ENCODE measurements at regions not wholly inside any gene's neighbourhood (a gene's known extent, or its start where the extent isn't known, plus 50 kb on each side); places are given as distances from the start of the nearest gene placed in this dataset.

DNA sequence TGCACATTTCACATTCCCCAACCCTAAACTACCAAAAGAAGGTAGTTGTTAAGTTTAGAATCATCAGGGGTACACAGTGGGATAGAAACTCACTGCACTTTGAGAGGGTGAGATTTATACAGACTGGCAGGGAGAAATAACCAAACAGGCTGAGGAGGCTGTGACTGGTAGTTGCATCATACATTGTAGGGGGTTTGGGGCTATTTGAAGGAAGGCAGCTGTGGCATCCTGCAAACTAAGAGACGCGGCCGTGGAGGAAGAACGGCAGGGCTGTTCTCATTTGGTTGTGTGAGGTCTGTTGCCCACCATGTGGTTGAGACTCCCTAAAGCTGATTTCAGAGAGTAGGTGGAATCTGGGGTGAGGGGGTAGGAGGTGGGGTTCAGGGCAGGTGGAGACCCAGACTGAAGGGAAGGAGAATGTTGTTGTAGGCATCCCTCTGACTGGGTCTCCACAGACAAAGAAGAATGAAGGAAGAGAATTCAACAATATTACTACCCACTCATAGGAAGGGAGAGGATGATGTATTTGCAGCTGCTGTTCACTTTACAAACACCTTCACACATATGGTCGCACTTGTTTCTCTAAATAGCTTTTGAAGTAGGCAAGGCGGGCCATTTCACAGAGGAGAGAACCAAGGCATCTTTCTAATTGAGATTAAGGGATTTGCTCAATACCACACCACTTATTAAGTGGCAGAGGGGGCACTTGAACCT is 170.9 kb upstream of the SIX2 start:
- H3K9me3 ChIP-seq, result no peaks in the 10 kb centered on the region
- TF ChIP-seq, protein P1, sequence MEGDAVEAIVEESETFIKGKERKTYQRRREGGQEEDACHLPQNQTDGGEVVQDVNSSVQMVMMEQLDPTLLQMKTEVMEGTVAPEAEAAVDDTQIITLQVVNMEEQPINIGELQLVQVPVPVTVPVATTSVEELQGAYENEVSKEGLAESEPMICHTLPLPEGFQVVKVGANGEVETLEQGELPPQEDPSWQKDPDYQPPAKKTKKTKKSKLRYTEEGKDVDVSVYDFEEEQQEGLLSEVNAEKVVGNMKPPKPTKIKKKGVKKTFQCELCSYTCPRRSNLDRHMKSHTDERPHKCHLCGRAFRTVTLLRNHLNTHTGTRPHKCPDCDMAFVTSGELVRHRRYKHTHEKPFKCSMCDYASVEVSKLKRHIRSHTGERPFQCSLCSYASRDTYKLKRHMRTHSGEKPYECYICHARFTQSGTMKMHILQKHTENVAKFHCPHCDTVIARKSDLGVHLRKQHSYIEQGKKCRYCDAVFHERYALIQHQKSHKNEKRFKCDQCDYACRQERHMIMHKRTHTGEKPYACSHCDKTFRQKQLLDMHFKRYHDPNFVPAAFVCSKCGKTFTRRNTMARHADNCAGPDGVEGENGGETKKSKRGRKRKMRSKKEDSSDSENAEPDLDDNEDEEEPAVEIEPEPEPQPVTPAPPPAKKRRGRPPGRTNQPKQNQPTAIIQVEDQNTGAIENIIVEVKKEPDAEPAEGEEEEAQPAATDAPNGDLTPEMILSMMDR (IDR thresholded peaks at IDR 0.05), result no peak
- TF ChIP-seq POLR2A (IDR thresholded peaks at IDR 0.05), result no peak
- H3K4me1 ChIP-seq, result no peaks in the 10 kb centered on the region
- DNase-seq, result no peak
- no peaks in the 10 kb centered on the region for H3K27me3 ChIP-seq
- H3K27ac ChIP-seq, result no peak overlapping the region
- no peaks in the 10 kb centered on the region for H3K36me3 ChIP-seq
- no peak overlapping the region for H3K4me3 ChIP-seq

DNA sequence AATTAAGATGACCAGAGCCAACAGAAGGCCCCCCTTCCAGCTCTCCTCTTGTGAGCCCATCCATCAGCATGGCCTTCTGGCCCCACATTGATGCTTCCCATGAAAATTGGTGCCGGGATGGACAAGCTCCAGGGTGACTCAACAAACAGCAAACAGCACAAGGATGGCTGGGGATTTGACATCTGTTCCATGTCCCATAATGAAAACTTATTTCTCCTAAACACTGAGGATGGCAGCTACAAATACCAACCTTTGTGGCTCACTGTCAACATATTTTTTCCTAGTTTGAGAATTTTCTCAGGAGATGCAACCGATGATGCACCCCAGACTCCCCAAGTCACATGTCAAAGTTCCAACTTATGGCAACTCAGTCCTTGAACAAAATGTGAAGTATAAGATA is 169.6 kb upstream of the SIX2 start:
- H3K9me3 ChIP-seq, result no peaks in the 10 kb centered on the region
- TF ChIP-seq POLR2A (IDR thresholded peaks at IDR 0.05), result no peak
- TF ChIP-seq, protein P1 (IDR thresholded peaks at IDR 0.05), result no peak
- no peak overlapping the region for H3K27ac ChIP-seq
- no peaks in the 10 kb centered on the region for H3K27me3 ChIP-seq
- no peak overlapping the region for H3K4me3 ChIP-seq
- no peak for DNase-seq
- no peaks in the 10 kb centered on the region for H3K36me3 ChIP-seq
- H3K4me1 ChIP-seq, result no peaks in the 10 kb centered on the region

DNA sequence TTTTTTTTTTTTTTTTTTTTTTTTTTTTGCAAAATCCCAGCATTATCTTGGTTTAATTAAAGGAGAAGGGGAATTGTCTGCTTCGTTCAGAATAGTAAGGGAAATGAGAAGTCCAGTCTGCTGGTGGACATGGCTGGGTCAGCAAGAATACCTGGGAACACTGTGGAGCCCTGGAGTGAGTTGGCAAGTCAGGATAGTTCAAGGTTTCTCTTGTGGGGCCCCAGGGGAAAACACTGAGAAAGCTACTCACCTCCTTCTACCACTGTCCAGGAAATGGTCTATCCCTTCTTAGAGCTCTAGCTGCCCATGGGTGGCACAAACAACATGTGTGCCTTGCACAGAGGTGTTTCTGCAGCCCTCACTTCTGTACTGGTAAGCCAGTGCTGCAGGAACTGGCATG is 169.1 kb upstream of the SIX2 start:
- TF ChIP-seq, protein P1 (IDR thresholded peaks at IDR 0.05), result no peak
- TF ChIP-seq POLR2A (IDR thresholded peaks at IDR 0.05), result no peak
- no peak overlapping the region for H3K27ac ChIP-seq
- H3K27me3 ChIP-seq, result no peaks in the 10 kb centered on the region
- H3K4me1 ChIP-seq, result no peaks in the 10 kb centered on the region
- H3K9me3 ChIP-seq, result no peaks in the 10 kb centered on the region
- no peak overlapping the region for H3K4me3 ChIP-seq
- no peaks in the 10 kb centered on the region for H3K36me3 ChIP-seq
- DNase-seq, result no peak

DNA sequence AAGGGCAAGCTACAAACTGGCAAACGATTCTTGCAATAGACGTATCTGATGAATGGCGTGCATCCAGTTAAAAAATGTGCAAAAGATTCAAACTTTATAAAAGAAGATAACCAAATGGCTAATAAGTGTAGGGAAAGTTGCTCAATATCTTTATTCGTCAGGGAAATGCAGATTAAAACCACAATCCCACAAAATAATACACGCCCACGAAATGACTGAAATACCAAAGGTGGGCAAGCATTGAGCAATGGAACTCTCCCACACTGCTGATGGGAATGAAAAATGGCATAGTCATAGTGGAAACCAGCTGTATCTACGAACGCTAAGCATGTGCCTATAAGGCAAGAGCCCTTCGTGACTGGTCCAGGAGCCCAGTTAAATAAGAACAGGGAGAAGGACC is 168.6 kb upstream of the SIX2 start:
- Histone ChIP-seq H3K4me3 (no peak overlapping the region), H3K36me3 (no peaks in the 10 kb centered on the region), H3K4me1 (no peaks in the 10 kb centered on the region), H3K27ac (no peak overlapping the region), H3K27me3 (no peaks in the 10 kb centered on the region), H3K9me3 (no peaks in the 10 kb centered on the region)
- TF ChIP-seq POLR2A (IDR thresholded peaks at IDR 0.05), result no peak
- TF ChIP-seq, protein P1 (IDR thresholded peaks at IDR 0.05), result no peak
- DNase-seq, result no peak

DNA sequence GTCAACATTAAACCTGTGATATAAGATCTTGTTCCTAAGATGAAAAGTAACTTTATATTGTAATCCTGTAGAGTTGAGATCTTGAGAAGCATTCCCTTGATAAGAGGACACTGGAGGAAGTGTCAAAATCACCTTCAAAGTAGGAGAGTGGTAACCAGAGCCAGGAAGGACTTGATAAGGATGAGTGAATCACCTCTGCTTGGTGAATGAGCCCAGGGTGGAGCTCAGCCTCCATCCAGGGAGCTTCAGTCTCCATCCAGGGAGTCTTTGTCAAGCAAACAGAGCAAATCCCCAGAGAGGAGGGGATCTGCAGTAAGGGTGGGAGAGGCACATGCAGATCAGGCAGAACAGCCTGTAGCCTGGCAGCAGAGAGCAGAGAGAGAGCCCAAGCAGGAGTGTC is 167.1 kb upstream of the SIX2 start:
- no peaks in the 10 kb centered on the region for H3K9me3 ChIP-seq
- no peaks in the 10 kb centered on the region for H3K4me1 ChIP-seq
- no peaks in the 10 kb centered on the region for H3K36me3 ChIP-seq
- no peak overlapping the region for H3K4me3 ChIP-seq
- no peak overlapping the region for H3K27ac ChIP-seq
- DNase-seq, result no peak
- TF ChIP-seq, protein P1 (IDR thresholded peaks at IDR 0.05), result no peak
- TF ChIP-seq POLR2A (IDR thresholded peaks at IDR 0.05), result no peak
- H3K27me3 ChIP-seq, result no peaks in the 10 kb centered on the region

DNA sequence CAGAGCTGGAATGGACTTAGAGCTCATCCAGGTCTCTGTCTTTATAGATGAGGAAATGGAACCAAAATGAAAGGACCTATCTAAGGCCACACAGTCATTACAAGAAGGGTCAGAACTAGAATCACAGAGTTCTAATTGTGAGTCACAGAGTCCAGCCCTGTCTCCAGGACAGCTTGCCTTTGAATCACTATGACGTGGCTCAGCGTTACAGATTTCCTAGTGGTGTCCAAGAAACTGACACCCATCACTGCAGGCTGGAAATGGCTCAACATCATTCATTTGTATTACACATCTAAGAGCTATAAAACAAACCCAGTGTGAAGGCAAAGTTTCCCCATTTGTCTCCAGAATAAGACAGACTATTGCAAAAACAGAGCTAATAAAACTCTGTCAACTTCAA is 164.3 kb upstream of the SIX2 start:
- H3K36me3 ChIP-seq, result no peaks in the 10 kb centered on the region
- no peaks in the 10 kb centered on the region for H3K9me3 ChIP-seq
- H3K27ac ChIP-seq, result no peak overlapping the region
- peaks cover 0 to 23% (median 5%) of the 10 kb centered on the region in 4 donors for H3K4me1 ChIP-seq
- TF ChIP-seq POLR2A (IDR thresholded peaks at IDR 0.05), result no peak
- TF ChIP-seq, protein P1 (IDR thresholded peaks at IDR 0.05), result no peak
- peaks cover 0 to 20% of the 10 kb centered on the region in 2 donors for H3K27me3 ChIP-seq
- no peak overlapping the region for H3K4me3 ChIP-seq
- no peak for DNase-seq
